Activated T-helper 1 cell treated with Interleukin-2 at 50 U/mL for 16 hours (primary cell): ENCODE measurements at regions not wholly inside any gene's neighbourhood (a gene's known extent, or its start where the extent isn't known, plus 50 kb on each side); places are given as distances from the start of the nearest gene placed in this dataset.
A peak's percentile ranks its signal among the peaks of the same experiment; 100 is the strongest.
"Not testable (repeated sequence)": the region's sequence is repeated elsewhere in the genome, so short reads cannot be mapped to it uniquely, and the experiment has no call there.

Experiments
- DNase-seq: peaks from one replicate; pipeline ENCODE4 v3.0.0-alpha.2; 2020; ENCODE audit warnings: low read depth

DNA sequence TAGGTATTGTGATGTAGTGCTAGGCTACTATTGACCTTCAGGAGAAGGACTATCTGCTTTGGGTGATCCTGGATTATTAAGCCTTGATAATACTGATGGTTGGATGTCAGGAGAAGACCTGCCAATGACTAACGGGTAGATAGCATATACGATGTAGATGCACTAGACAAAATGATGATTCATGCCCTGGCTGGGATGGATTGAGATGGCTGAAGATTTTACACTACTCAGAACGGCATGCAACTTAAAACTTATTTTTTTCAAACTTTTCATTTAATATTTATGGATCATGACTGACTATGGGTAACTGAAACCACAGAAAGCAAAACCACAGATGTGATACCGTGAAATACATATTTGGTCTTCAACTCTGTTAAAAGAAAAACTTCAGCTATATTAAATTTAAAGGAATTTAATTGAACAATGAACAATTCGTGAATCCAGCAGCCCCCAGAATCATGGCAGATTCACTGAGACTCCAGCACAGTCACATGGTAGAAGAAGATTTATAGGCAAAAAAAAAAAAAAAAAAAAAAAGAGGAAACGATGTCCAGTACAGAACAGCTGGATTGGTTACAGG is 124.6 kb upstream of the CDK13 start:
- no peak for DNase-seq

DNA sequence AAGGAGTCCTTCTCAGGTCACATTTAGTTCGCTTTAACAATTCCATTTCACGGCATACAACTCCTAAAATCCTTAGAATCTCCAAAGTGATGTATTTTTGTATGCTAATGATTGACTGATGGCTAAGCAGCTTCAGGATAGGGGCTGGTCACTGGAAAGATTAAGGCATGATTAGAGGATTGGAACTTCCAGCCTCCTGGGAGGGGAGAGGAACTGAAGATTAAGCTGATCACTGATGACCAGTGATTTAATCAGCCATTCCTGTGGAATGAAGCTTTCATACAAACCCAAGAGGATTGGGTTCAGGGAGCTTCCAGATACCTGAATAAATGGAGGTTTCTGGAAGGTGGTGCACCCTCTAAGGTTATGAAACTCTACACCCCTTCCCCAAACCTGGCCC is 123.9 kb upstream of the CDK13 start:
- DNase-seq, result no peak

DNA sequence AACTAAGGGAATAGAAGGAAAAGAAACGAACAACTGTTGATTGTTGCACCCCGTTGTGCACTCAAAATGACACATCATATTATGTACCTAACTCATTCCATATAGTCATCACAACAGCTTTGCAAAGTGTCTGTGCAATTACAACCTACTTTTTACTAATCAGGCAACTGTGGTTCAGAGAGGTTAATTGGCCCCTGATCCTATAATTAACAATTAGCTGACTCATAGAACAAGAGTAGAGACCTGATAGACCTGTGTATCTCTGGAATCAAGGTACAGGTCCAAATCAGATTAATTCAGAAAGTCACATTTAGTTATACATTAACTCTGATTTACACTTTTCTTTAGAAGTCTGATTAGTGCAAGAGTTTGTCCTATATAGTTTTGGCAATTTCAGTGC is 122.5 kb upstream of the CDK13 start:
- no peak for DNase-seq

DNA sequence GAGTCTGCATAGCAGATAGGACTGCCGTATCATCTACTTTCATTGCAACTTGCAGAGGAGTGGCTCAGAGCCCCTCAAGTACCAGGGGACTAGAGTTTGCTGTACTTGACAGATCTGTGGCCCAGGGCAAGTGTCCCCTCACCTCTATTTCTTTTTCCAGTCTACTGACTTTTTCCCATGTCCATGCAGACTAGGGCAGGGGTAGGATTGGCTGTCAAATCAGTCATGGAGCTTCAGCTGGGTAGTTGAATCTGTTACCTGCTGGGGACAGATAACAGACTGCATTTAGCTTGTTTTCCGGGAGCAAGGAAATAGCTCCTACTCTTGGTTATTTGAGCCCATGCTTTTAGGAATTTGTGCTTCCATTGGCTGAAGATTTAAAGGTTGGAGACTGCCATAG is 121.0 kb upstream of the CDK13 start:
- no peak for DNase-seq

DNA sequence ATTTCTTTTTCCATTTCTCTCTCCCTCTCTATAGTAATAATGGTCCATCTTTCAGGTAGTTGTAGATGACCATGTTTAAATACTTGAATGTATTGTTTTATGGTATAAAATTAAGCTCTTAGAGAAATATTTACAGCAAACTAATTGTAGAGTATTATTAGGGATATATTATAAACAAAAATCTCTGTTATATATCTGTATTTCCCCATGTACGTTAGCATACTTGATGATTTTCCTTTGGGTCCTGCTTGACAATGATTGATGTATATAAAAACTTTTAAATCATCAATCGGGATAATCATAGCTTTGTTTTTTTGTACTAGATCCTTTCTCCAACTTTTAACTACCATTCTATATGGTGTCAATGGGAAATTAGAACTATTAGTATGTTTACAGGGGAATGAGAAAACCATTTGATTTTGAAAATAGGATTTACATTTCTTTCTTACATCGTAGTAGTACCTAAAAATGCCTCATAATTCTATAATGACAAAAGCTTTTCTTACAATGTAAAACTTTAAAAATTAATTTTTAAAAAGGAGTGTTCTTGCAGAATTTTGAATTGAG is 117.5 kb upstream of the CDK13 start:
- DNase-seq, result no peak

DNA sequence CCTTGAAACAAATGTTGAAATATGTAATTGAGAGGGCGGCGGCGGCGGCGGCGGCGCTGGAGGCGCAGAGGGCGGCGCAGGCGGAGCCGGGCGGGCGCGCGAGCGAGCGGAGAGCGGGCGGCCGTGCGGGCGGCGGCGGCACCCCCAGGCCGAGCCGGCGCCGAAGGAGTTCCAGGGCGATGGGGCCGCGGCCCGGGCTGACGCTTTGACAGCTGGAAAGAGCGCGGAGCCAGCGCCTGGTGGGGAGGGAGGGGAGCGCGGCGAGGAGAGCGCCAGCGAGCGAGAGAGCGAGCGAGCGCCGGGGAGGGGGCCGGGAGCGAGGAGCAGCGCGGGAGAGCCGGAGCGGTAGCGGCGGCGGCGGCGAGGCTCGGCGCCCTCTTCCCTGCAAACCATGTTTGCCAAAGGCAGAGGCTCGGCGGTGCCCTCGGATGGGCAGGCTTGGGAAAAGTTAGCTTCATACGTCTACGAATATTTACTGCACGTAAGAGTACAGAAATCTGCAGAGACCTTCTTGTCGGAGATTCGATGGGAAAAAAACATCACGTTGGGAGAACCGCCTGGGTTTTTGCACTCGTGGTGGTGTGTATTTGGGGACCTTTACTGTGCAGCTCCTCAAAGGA is 116.8 kb upstream of the CDK13 start:
- DNase-seq, result peak; percentile 4

DNA sequence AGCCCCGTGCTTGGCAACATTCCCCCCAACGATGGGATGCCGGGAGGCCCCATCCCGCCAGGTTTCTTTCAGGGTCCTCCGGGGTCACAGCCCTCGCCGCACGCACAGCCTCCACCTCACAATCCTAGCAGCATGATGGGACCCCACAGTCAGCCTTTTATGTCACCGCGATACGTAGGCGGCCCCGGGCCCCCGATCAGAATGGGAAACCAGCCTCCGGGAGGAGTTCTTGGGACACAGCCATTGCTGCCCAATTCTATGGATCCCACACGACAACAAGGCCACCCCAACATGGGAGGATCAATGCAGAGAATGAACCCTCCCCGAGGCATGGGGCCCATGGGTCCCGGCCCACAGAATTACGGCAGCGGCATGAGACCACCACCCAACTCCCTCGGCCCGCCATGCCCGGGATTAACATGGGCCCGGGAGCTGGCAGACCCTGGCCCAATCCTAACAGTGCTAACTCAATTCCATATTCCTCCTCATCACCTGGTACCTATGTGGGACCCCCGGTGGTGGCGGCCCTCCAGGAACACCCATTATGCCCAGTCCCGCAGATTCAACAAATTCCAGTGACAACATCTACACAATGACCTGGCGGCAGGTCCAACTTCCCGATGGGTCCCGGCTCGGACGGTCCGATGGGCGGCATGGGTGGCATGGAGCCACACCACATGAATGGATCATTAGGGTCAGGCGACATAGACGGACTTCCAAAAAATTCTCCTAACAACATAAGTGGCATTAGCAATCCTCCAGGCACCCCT is 116.0 kb upstream of the CDK13 start:
- not testable (repeated sequence) for DNase-seq

DNA sequence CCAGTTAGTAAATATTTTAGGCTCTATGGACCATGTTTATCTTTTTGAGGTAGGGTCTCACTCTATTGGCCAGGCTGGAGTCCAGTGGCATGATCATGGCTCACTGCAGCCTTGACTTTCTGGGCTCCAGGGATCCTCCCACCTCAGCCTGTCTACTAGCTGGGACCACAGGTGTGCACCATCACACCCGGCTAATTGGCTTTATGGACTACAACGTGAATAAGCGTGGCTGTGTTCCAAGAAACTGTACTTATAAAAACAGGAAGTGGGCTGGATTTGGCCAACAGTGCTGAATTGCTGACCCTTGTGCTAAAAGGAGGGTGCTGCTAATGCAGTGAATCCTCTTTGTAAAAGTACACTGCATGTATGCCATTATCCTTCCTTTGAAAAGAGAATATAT is 111.7 kb upstream of the CDK13 start:
- DNase-seq, result no peak

DNA sequence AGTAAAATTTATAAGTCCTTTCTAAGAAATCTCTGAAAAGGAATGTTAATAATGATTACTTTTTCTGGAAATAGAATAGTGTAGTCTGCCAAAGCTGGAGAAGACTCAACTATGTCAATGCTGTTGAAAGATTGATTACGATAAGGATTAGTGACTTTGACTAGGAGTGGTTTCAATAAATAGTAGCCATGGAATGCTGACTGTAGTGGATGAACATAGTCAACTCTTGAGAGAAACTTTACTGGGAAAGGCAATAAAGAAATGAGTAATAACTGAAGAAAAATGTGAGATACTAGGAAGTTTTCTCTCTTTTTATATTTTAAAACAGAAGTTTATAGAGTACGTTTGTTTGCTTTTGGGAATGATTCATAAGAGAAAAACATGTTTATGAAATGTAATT is 105.0 kb upstream of the CDK13 start:
- DNase-seq, result no peak

DNA sequence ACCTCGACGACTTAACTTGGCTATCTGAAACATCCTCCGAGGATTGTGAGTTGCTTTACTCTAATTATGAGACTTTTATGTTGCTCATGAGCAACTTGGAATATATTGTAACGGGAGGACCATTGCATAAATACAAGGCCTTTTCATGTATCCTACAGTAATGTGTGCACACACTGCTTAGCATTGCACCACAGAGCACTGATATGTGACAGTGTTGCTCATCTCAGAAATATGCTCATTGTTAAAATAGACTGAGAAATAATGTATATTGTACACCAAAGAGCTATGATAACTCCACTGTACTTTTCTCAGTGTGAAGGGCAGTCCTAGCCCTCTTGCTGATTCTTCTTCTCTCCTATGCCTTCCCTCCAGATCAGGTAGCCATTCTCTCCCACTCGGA is 102.8 kb upstream of the CDK13 start:
- DNase-seq, result no peak

DNA sequence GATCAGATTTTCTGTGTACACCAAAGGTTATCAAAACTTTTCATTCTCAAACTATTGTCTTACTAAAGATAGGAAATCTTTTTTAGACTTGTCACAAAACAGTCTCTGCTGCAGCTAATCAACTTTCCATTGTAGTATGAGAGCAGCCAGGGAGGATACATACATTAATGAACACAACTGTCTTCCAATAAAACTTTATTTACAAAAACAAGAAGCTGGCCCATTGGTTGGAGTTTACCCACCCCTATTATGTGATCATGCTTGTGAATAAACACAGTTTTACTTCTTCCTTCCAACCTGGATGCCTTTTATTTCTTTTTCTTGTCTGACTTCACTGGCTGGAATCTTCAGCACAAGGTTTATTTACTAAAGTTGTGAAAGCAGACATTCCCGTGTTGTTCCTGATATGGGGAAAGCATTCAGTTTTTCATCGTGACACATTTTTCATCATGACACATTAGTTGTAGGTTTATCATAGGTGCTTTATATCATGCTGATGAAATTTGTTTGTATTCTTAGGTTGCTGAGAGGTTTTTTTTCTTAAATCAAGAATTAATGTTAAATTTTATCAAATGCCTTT is 98.5 kb upstream of the CDK13 start:
- no peak for DNase-seq

DNA sequence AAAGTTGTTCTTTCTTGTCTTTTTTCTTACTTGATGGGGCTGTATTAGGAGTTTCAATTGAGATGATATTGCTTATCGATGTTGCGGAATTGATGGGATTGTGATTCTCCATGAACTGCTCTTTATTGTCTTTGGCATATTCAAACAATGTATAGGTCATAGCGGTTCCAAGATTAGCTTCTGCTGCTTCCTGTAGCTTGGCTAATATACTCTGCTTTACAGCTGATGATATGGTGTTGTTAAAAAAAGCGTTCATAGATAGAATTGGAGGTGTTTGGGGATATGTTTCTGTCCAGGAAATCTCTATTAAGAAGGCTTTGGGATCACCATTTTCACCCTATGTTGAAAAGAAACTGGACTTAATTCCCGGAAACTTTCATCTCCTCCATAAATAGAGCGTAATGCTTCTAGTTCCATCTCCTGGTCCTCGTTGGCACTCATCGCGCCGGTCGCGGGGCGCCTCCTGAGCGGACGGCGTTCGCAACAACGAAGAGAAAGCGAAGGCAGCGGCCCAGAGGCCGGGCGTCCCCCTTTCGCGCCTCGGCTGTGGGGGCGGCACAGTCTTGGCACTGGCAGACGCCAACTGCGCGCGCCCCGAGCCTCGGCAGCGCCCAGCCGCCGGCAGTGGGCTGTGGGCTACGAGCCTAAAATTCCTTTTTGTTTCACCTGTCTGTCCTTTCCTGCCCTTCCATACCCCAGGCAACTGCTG is 95.3 kb upstream of the CDK13 start:
- not testable (repeated sequence) for DNase-seq

DNA sequence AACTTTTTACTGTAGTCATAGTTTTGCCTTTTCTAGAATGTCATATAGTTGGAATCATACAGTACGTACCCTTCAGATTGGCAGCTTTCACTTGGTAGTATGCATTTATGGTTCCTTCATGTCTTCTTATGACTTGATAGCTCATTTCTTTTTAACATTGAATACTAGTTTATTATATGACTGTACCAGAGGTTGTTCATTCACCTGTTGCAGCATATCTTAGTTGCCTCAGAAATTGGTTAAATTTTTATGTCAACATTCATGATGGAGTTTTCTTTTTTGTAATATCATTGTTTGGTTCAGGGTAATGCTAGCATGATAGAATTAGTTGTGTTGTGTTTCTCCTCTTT is 94.8 kb upstream of the CDK13 start:
- no peak for DNase-seq

DNA sequence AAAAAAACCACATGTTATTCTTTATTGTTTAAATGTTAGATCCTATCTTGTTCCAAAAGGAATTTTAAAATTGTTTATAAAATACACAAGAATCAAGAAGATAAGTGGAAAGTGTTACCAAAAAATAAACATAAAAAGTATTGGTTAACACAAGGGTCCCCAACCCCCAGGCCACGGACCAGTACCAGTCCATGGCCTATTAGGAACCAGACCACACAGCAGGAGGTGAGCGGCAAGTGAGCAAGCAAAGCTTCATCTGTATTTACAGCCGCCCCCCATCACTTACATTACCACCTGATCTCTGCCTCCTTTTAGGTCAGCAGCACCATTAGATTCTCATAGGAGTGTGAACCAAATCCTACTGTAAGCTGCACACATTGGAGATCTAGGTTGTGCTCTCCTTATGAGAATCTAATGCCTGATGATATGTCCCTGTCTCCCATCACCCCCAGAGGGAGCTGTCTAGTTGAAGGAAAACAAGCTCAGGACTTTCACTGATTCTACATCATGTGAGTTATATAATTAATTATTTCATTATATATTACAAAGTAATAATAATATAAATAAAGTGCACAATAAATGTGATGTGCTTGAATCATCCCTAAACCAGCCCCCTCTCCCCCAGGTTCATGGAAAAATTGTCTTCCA is 86.3 kb upstream of the CDK13 start:
- not testable (repeated sequence) for DNase-seq

DNA sequence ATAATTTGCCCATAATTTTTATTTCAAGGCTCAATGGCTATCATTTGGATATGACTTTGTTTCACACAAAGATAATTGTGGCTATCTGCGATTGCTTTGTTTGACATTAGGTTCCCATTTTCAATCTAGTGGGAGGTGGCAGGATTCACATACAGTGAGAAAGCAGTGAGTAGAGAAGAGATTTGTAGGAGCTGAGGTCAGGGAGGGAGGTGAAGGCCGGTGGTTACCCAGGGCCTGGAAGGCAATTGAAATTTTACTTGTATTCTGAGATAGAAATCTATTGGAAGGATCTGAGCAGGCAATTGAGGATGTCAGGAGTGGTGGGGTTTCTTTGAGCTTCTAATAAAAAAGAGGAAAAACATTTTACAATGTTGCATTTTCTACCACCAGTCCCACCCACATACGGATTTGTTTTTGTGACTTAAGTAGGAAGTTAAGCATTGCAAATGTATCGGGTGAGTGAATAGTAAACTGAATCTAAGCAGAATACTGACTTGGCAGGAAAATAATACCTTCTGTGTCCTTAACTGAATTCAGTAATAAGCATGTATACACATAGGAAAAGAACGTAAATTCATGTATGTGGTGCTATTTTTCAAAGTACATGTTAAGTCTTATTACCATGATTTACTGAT is 80.1 kb upstream of the CDK13 start:
- DNase-seq, result not testable (repeated sequence)

DNA sequence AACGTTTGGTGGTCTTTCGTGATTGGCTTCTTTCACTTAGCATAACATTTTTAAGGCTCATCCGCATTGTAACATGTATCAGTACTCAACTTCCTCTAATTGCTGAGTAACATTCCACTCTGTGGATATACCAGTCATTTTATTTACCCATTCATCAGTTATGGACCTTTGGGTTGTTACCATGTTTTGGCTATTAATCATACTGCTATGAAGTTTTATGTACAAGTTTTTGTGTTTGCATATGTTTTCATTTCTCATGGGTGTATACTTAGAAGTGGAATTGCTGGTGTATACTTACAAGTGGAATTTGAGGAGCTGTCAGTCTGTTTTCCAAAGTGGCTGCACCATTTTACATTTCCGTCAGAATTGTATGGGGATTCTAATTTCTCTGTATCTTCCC is 78.4 kb upstream of the CDK13 start:
- not testable (repeated sequence) for DNase-seq

DNA sequence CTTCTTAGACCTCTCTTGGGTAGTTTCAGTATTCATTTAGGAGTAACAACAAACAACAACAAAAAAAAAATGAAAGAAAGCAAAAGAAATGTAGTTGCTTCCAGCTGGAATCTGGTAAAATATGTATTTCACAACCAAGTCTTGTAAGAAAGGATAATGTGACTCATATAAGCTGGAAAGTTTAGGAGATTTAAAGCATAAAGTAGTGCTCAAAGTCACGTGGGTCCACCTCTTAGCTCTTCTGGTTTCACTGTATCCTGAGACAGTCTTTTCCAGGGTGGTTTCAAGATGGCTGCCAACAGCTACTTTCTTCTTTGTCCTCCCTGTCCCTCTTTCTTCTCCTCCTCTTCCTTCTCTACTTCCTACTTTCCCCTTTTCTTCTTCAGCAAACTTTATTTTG is 69.5 kb upstream of the CDK13 start:
- no peak for DNase-seq

DNA sequence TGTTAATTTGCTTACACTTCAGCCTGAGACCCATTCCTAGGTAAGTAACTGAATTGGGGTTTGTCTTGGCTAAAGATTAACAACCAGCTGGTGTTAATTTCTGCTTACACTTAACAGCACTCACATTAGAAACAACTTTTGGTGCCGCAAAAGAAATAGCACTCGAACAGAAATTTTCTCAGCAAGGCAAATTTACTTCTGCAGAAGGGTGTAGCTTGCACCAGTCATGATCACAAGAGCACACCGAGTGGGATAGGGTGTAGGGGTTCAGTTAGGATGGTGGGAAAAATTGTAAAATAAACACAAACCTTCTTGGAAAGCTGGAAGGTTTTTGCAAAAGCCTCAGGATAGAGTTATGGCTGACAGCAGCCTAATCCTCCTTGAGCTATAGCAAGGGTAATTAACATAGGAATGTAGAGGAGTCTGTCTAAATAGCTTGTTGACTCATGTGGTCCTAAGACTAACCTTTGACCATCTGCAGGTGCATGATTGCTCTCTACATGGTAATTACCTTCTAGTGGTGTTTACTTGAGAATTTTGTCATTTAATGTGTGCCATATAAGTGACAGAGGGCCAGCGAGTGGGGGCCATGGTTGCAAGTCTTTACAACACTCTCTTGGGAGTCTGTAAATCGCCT is 67.8 kb upstream of the CDK13 start:
- no peak for DNase-seq

DNA sequence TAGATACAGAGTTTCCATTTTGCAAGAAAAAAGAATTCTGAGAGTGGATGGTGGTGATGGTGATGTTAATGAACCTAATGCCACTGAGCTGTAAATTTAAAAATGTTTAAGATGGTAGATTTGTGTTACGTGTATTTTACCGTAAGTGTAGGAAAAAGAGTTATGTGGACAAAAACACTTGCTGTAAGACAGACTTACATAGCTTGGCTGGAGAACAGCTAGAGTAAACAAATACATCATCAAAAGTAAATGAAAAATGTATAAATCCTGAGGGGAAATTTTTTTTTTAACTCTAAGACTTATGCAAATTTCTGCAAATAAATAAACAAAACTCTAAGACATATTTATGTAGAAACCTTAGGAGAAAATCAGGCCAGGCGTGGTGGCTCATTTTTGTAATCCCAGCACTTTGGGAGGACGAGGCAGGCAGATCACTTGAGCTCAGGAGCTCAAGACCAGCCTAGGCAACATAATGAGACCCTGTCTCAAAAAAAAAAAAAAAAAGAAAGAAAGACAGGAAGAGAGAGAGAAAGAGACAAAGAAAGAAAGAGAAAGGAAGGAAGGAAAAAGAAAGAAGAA is 66.2 kb upstream of the CDK13 start:
- no peak for DNase-seq

DNA sequence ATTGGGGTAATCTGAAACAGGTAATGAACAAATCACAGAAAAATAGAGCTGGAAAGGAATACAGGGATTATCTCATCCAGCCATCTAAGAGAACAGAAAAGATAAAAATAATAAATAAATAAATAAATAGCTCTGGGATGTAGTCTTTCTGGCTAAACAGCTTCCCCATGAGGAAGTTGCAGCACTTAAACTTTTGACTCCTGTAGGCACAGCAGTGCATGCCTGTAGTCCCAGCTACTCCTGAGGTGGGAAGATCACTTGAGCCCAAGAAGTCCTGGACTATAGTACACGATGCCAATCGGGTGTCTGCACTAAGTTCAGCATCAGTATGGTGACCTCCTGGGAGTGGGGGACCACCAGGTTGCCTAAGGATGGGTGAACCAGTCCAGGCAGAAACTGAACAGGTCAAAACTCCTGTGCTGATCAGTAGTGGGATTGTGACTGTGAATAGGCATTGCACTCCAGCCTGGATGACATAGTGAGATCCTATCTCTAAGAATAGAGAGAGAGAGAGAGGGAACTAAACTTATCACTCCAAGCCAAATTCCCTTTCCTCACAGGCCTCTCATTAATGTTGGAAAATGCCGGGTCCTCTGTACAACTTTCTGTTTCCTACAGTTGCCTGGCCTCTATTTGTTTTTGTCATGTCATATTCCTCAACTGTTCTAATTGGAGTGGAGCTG is 61.7 kb upstream of the CDK13 start:
- DNase-seq, result no peak
